ACHN (cell line): ENCODE measurements at regions not wholly inside any gene's neighbourhood (a gene's known extent, or its start where the extent isn't known, plus 50 kb on each side); places are given as distances from the start of the nearest gene placed in this dataset.
"Not testable (repeated sequence)": the region's sequence is repeated elsewhere in the genome, so short reads cannot be mapped to it uniquely, and the experiment has no call there.

Source experiments
- DNase-seq: peaks from one replicate; pipeline ENCODE4 v3.0.0-alpha.2; 2015
- in situ Hi-C: cut with HindIII; loops from 2 replicates; pipeline ENCODE4 v1.10.0; 2017; ENCODE audit warnings: low sequenced_read_pairs, low pct_ligation_motif_present, low pct_unique_long_range_greater_than_20kb

- no peak for DNase-seq
- in situ Hi-C loops = no loop called here
Observed at GRCh38 chr14:105850853-105851581, 324.6 kb downstream of the TMEM121 start.

GRCh38 chr14:105851716-105852377 lies 325.5 kb downstream of the TMEM121 start:
- no peak for DNase-seq
- in situ Hi-C loops = no loop called here

DNA sequence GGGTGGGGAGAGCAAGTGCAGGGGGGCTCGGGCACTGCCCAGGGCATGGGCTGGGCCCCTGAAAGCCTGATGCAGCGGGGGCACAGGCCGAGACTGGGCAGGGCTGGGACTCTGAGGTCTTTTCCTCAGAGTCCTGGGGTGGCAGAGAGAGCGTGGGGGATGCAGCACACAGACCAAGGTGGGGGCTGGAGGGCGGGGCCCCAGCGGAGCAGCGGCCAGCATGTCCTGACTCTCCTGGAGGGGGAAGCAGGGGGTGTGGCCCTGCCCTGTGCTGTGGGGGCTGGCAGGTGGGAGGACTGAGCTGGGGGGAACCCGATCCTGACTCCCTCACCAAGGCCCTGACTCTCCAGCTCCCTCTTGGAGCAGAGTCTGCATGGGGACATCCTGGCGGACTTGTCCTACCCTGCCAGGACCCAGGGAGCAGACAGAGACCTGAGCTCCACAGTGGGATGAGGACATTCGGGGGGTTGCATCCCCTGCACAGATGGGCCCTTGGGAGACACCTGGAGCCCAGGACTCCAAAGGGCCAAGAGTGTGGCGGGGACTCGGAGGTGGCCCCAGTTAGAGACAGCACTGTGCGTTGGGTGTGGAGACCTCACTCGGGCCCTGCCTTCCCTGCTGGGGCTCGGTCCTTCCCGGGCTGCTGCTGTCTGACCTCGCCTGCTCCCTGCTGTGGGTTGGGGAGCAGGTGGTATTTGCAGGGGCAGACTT lies 326.1 kb downstream of the TMEM121 start:
- in situ Hi-C loops = no loop called here
- DNase-seq = no peak

- no peak for DNase-seq
- in situ Hi-C loops = no loop called here
Observed at GRCh38 chr14:105853089-105853906, 326.9 kb downstream of the TMEM121 start.

GRCh38 chr14:105853907-105854599 lies 327.7 kb downstream of the TMEM121 start:
- no peak for DNase-seq
- in situ Hi-C loops = no loop called here

- in situ Hi-C loops = no loop called here
- no peak for DNase-seq
Observed at GRCh38 chr14:105854600-105855245, 328.3 kb downstream of the TMEM121 start.

DNA sequence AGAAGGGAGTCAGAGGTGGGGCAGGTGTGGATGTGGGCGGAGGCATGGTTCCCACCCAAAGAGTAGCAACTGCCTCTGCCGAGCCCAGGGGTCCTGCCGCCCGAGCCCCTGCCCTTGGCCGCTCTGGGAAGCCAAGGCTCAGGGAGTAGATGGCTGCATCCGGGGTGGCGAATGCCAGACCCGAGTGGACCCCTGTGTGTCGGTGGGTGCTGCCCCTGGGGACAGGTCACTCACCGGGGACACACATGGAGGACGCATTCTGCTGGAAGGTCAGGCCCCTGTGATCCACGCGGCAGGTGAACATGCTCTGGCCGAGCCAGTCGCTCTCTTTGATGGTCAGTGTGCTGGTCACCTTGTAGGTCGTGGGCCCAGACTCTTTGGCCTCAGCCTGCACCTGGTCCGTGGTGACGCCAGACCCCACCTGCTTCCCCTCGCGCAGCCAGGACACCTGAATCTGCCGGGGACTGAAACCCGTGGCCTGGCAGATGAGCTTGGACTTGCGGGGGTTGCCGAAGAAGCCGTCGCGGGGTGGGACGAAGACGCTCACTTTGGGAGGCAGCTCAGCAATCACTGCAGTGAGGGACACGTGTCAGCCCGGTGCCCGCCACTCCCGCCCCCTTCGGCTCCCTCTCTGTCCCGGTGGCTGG lies 329.0 kb downstream of the TMEM121 start:
- in situ Hi-C loops = no loop called here
- no peak for DNase-seq

DNA sequence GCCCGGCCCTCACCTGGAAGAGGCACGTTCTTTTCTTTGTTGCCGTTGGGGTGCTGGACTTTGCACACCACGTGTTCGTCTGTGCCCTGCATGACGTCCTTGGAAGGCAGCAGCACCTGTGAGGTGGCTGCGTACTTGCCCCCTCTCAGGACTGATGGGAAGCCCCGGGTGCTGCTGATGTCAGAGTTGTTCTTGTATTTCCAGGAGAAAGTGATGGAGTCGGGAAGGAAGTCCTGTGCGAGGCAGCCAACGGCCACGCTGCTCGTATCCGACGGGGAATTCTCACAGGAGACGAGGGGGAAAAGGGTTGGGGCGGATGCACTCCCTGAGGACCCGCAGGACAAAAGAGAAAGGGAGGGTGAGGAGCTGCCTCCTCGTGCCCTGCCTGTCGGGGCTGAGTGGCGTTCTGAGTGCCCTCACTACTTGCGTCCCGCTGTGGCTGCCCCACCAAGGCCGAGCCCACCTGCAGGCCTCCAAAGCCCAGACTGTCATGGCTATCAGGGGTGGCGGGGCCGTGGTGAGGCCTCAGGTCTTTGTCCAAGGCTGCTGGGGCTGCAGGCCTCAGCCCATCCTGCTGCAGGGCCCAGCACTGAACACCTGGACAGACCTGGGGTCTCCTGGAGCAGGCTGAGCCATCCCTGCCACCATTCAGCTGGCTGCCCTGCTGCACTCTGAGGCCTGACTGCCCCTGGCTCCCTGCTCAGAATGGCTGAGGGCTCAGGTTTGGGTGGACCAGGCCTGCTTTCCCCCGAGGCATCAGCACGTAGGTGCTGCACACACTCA lies 329.7 kb downstream of the TMEM121 start:
- in situ Hi-C loops = no loop called here
- no peak for DNase-seq

- DNase-seq = no peak
- in situ Hi-C loops = no loop called here
Observed at GRCh38 chr14:105856676-105857219, 330.4 kb downstream of the TMEM121 start.

DNA sequence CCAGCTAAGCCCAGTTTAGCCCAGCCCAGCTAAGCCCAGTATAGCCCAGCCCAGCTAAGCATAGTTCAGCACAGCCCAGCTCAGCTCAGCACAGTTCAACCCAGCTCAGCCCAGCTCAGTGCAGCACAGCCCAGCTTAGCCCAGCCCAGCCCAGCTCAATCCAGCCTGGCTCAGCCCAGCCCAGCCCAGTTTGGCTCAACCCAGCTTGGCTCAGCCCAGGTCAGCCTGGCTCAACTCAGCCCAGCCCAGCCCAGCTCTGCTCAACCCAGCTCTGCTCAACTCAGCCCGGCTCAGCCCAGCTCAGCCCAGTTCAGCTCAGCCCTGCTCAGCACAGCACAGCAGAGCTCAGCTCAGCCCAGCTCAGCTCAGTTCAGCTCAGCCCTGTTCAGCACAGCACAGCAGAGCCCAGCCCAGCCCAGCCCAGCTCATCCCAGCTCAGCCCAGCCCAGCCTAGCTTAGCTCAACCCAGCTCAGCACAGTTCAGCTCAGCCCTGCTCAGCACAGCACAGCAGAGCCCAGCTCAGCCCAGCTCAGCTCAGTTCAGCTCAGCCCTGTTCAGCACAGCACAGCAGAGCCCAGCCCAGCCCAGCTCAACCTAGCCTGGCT lies 330.9 kb downstream of the TMEM121 start:
- no peak for DNase-seq
- in situ Hi-C loops = no loop called here

GRCh38 chr14:105857826-105858675 lies 331.7 kb downstream of the TMEM121 start:
- DNase-seq = no peak
- in situ Hi-C loops = no loop called here

- no peak for DNase-seq
- in situ Hi-C loops = no loop called here
Observed at GRCh38 chr14:105858676-105859025, 332.3 kb downstream of the TMEM121 start.

DNA sequence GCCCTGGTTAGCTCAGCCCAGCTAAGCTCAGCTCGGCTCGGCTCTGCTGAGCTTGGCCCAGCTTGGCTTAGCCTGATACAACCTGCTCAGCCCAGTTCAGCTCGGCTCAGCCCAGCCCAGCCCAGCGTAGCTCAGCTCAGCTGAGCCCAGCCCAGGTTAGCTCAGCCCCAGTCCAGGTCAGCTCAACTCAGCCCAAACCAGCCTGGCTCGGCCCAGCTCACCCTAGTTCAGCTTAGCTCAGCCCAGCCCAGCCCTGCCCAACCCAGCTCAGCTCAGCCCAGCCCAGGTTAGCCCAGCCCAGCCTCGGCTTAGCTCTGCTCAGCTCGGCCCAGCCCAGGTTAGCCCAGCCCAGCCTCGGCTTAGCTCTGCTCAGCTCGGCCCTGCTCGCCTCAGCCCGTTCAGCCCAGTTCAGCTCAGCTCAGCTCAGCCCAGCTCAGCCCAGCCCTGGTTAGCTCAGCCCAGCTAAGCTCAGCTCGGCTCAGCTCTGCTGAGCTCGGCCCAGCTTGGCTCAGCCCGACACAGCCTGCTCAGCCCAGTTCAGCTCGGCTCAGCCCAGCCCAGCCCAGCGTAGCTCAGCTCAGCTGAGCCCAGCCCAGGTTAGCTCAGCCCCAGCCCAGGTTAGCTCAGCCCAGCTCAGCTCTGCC lies 332.8 kb downstream of the TMEM121 start:
- DNase-seq, in situ Hi-C loops: not testable (repeated sequence)

DNA sequence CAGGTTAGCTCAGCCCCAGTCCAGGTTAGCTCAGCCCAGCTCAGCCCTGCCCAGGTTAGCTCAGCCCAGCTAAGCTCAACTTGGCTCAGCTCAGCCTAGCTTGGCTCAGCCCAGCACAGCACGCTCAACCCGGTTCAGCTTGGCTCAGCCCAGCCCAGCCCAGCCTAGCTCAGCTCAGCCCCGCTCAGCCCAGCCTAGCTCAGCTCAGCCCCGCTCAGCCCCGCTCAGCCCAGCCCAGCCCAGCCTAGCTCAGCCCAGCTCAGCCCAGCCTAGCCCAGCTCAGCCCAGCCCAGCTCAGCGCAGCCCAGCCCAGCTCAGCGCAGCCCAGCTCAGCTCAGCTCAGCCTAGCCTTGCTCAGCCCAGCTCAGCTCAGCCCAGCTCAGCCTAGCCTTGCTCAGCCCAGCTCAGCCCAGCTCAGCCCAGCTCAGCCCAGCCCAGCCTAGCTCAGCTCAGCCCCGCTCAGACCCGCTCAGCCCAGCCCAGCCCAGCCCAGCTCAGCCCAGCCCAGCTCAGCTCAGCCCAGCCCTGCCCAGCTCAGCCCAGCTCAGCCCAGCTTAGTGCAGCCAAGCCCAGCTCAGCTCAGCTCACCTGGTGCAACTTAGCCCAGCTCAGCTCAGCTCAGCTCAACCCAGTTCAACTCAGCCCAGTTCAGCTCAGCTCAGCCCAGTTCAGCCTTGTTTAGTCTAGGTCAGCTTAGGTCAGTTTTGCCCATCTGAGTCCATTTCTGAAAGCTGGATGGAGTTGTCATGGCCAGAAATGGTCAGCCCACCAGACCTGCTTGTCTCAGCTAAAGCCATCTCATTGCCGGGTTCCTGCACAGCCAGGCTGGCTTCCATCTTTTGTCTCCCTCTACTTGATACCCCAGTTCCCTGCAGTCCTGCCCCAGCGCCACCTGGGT lies 333.6 kb downstream of the TMEM121 start:
- DNase-seq = no peak
- in situ Hi-C loops = no loop called here
